SK-N-SH (cell line): ENCODE measurements at regions not wholly inside any gene's neighbourhood (a gene's known extent, or its start where the extent isn't known, plus 50 kb on each side); places are given as distances from the start of the nearest gene placed in this dataset.

Experiments used
- CTCF ChIA-PET: fragments of 300-600, 350-600 bp; formaldehyde crosslinking; extraction: SDS; loops from one replicate; lab custom pipeline; 2021; lab: Yijun Ruan, JAX
- POLR2A ChIA-PET: fragments of 350-600 bp; sonication (Branson Sonifier 250); formaldehyde crosslinking; extraction: SDS; loops from one replicate; lab custom pipeline; 2020; ENCODE audit warnings: antibody characterized with exemption, inconsistent platforms; lab: Yijun Ruan, JAX
- DNase-seq: peaks from one replicate; pipeline ENCODE4 v3.0.0; 2012
- H2AFZ ChIP-seq: fragments of 200-600 bp; sonication (generic); 2 replicates; pipeline ENCODE4 v1.8.1; 2016; ENCODE audit warnings: antibody characterized with exemption, mild to moderate bottlenecking, low read depth
- H3F3A ChIP-seq: fragments of 200-600 bp; sonication (generic); replicated peaks from 2 replicates; pipeline ENCODE3; 2016; ENCODE audit warnings: antibody characterized with exemption, mild to moderate bottlenecking; ENCODE audit not compliant: insufficient read depth
- H3K27ac ChIP-seq, 2 experiments: fragments of 200-500 bp in 1 of 2; fragments of 200-600 bp in 1 of 2; sonication (Bioruptor generic) in 1 of 2; sonication (generic), shearing (Covaris generic) in 1 of 2; 2 replicates each; pipeline versions ENCODE4 v1.5.1 to v1.6.1; 2014 to 2016; ENCODE audit warnings: low read depth in 2 of 2, inconsistent platforms in 1 of 2, low read length in 1 of 2, mild to moderate bottlenecking in 1 of 2, mixed read lengths in 1 of 2
- H3K27me3 ChIP-seq: fragments of 200-600 bp; sonication (generic), shearing (Covaris generic); 2 replicates; pipeline ENCODE4 v1.6.1; 2016; ENCODE audit warnings: mixed run types; ENCODE audit not compliant: insufficient read depth
- H3K36me3 ChIP-seq, 2 experiments: fragments of 200-500 bp in 1 of 2; fragments of 200-600 bp in 1 of 2; sonication (Bioruptor generic) in 1 of 2; sonication (generic) in 1 of 2; replicated peaks in 1 of 2; 2 replicates each; pipeline versions ENCODE3 to v1.5.1; 2014 to 2016; ENCODE audit warnings: low read length in 1 of 2, mild to moderate bottlenecking in 1 of 2; ENCODE audit not compliant: insufficient read depth in 2 of 2, control insufficient read depth in 1 of 2
- H3K4me1 ChIP-seq, 2 experiments: fragments of 200-500 bp in 1 of 2; fragments of 200-600 bp in 1 of 2; sonication (Bioruptor generic) in 1 of 2; sonication (generic), shearing (Covaris generic) in 1 of 2; 2 replicates each; pipeline versions ENCODE4 v1.5.1 to v1.6.1; 2014 to 2016; ENCODE audit warnings: low read depth in 1 of 2, low read length in 1 of 2, mixed run types in 1 of 2; ENCODE audit not compliant: insufficient read depth in 2 of 2, control insufficient read depth in 1 of 2
- H3K4me2 ChIP-seq: fragments of 200-600 bp; sonication (generic), shearing (Covaris generic); 2 replicates; pipeline ENCODE4 v1.6.1; 2017; ENCODE audit warnings: mixed run types
- H3K4me3 ChIP-seq, 2 experiments: fragments of 200-500 bp in 1 of 2; fragments of 200-600 bp in 1 of 2; sonication (Bioruptor generic) in 1 of 2; sonication (generic), shearing (Covaris generic) in 1 of 2; 2 replicates each; pipeline versions ENCODE4 v1.5.1 to v1.8.1; 2014 to 2016; ENCODE audit warnings: low read depth in 2 of 2, inconsistent platforms in 1 of 2, low read length in 1 of 2, mild to moderate bottlenecking in 1 of 2, mixed read lengths in 1 of 2, moderate library complexity in 1 of 2
- H3K79me2 ChIP-seq: fragments of 200-600 bp; sonication (generic); 2 replicates; pipeline ENCODE4 v1.8.1; 2017; ENCODE audit warnings: mild to moderate bottlenecking; ENCODE audit not compliant: insufficient read depth
- H3K9ac ChIP-seq: fragments of 200-600 bp; sonication (generic); 2 replicates; pipeline ENCODE4 v1.6.1; 2017; ENCODE audit warnings: mixed run types
- H3K9me2 ChIP-seq: fragments of 200-600 bp; sonication (generic); 2 replicates; pipeline ENCODE4 v1.6.1; 2017; ENCODE audit warnings: mixed run types
- H3K9me3 ChIP-seq: fragments of 200-600 bp; sonication (generic); 2 replicates; pipeline ENCODE4 v1.6.1; 2017; ENCODE audit warnings: mixed run types, mild to moderate bottlenecking, moderate library complexity
- H4K20me1 ChIP-seq: fragments of 200-600 bp; sonication (generic); 2 replicates; pipeline ENCODE4 v1.6.1; 2017; ENCODE audit warnings: mild to moderate bottlenecking, mixed run types; ENCODE audit not compliant: insufficient read depth
- CHD2 ChIP-seq: fragments of 150-350 bp; IDR thresholded peaks from 2 replicates; pipeline ENCODE4 v1.6.1; 2018; ENCODE audit warnings: low read length; ENCODE audit not compliant: partially characterized antibody
- ELF1 ChIP-seq: IDR thresholded peaks from 2 replicates; pipeline ENCODE4 v1.4.0; 2012
- EP300 ChIP-seq, 2 experiments: IDR thresholded peaks; 2 replicates each; pipeline versions ENCODE4 v1.4.0 to v1.6.1; 2012; ENCODE audit warnings: borderline replicate concordance in 1 of 2, low read depth in 1 of 2, low read length in 1 of 2
- FOSL2 ChIP-seq: IDR thresholded peaks from 2 replicates; pipeline ENCODE4 v1.4.0; 2012; ENCODE audit warnings: low read depth, mild to moderate bottlenecking, moderate library complexity, borderline replicate concordance
- FOXM1 ChIP-seq: IDR thresholded peaks from 2 replicates; pipeline ENCODE4 v1.4.0; 2012; ENCODE audit warnings: low read depth, mild to moderate bottlenecking
- GABPA ChIP-seq: IDR thresholded peaks from 2 replicates; pipeline ENCODE4 v1.4.0; 2012; ENCODE audit warnings: low read depth, mild to moderate bottlenecking
- GATA2 ChIP-seq: sonication (generic); formaldehyde crosslinking; IDR thresholded peaks from 2 replicates; pipeline ENCODE4 v1.5.0; 2020; ENCODE audit warnings: mild to moderate bottlenecking, missing genetic modification reagents
- NFIC ChIP-seq: IDR thresholded peaks from 2 replicates; pipeline ENCODE4 v1.4.0; 2012; ENCODE audit warnings: borderline replicate concordance
- NRF1 ChIP-seq: IDR thresholded peaks from 2 replicates; pipeline ENCODE4 v1.6.1; 2012; ENCODE audit warnings: low read depth, mild to moderate bottlenecking, low read length
- POLR2AphosphoS5 ChIP-seq: IDR thresholded peaks from 2 replicates; pipeline ENCODE4 v1.6.1; 2012; ENCODE audit warnings: low read depth, low read length
- RAD21 ChIP-seq: IDR thresholded peaks from 2 replicates; pipeline ENCODE4 v1.6.1; 2012; ENCODE audit warnings: mild to moderate bottlenecking, low read length
- RFX5 ChIP-seq: IDR thresholded peaks from 2 replicates; pipeline ENCODE4 v1.6.1; 2012; ENCODE audit warnings: mild to moderate bottlenecking, improper control_type of control experiment, low read length
- SIN3A ChIP-seq: IDR thresholded peaks from 2 replicates; pipeline ENCODE4 v1.6.1; 2012; ENCODE audit warnings: low read depth, mild to moderate bottlenecking, low read length, moderate library complexity, borderline replicate concordance
- SMC3 ChIP-seq: IDR thresholded peaks from 2 replicates; pipeline ENCODE4 v1.6.1; 2012; ENCODE audit warnings: low read depth, low read length, improper control_type of control experiment
- TAF1 ChIP-seq: IDR thresholded peaks from 2 replicates; pipeline ENCODE4 v1.6.1; 2012; ENCODE audit warnings: low read depth, mild to moderate bottlenecking, low read length, moderate library complexity, borderline replicate concordance
- TEAD4 ChIP-seq: IDR thresholded peaks from 2 replicates; pipeline ENCODE4 v1.4.0; 2012; ENCODE audit warnings: mild to moderate bottlenecking, borderline replicate concordance; ENCODE audit not compliant: insufficient read depth
- YY1 ChIP-seq: IDR thresholded peaks from 2 replicates; pipeline ENCODE4 v1.4.0; 2012; ENCODE audit warnings: low read depth, mild to moderate bottlenecking
- WGBS: methylation state at CpG from one replicate; pipeline ENCODE4 v1.1.6; 2017; ENCODE audit warnings: low lambda C conversion rate; 5-methylcytosine and 5-hydroxymethylcytosine counted together
- TF ChIP-seq, protein P1 (sequence below): IDR thresholded peaks from 2 replicates; pipeline ENCODE4 v1.4.0; 2012; ENCODE audit warnings: low read depth, borderline replicate concordance
- TF ChIP-seq, protein P2 (sequence below): IDR thresholded peaks from 2 replicates; pipeline ENCODE4; 2012
- TF ChIP-seq, protein P3 (sequence below): fragments of 200-600 bp; sonication (generic); IDR thresholded peaks from 2 replicates; pipeline ENCODE4 v1.6.1; 2017; ENCODE audit warnings: antibody characterized with exemption, mild to moderate bottlenecking, moderate library complexity

DNA sequence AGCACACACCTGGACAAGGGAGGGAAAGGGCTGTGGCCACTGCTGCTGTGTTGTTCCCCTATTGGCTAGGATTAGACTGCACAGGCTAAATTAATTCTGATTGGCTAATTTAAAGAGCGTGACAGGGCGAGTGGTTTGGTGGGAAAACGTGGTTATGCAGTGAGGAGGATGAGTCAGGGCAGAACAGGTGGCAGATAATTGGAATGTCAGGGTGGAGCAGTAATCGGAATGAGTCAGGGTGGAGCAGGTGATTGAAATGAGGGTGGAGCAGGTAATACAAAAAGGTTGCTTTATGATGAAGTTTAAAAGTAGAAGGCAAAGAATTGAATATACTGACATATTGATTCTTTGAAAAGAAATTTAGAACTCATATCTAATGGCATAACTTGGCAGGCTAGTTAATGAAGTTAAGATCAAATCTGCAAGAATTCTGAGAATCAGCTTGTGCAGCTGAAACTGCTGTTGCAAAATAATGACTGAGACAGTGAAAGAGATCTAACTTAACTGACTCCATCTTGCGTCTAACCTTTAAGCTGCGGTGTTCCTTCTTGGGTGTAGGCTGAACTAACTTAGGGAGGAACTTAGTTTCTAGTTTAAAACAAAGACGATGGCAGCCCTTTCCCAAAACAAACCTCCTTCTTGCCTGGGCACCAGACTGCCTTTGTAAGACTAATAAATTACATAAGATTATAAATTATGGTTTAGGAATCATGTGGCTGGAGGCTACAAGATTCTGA is 174.3 kb downstream of the UTP18 start:
- H3K9ac ChIP-seq = no peak overlapping the region
- ChIA-PET POLR2A (no interaction called here), CTCF (interaction anchor here (0.9 to 3.4 kb wide), 12 partner anchors 9 to 136 kb away, joined by 3 to 33 read pairs (median 6); no protein-coding TSS in a partner anchor)
- no peaks in the 10 kb centered on the region for H3K27me3 ChIP-seq
- peaks cover 3% of the 10 kb centered on the region for H3F3A ChIP-seq
- DNase-seq = no peak
- peaks cover 0 to 4% of the 10 kb centered on the region in 2 experiments; a peak in 1 of 4 replicates for H3K4me1 ChIP-seq
- no peaks in the 10 kb centered on the region for H3K79me2 ChIP-seq
- H3K9me2 ChIP-seq = no peaks in the 10 kb centered on the region
- no peak overlapping the region for H3K4me3 ChIP-seq
- H3K4me2 ChIP-seq = no peak overlapping the region
- TF ChIP-seq NFIC (no peak), POLR2AphosphoS5 (no peak), TEAD4 (no peak), RFX5 (no peak), CHD2 (no peak), ELF1 (no peak), GABPA (no peak), RAD21 (no peak), SMC3 (no peak), GATA2 (CRISPR knock-in tag) (no peak), YY1 (no peak), FOSL2 (no peak), FOXM1 (no peak), NRF1 (no peak), EP300 (IDR thresholded peaks at IDR 0.05; ENCODE audit: borderline replicate concordance in 1 of 2, low read depth in 1 of 2, low read length in 1 of 2) (no peak), TAF1 (no peak), SIN3A (no peak)
- TF ChIP-seq, protein P1, sequence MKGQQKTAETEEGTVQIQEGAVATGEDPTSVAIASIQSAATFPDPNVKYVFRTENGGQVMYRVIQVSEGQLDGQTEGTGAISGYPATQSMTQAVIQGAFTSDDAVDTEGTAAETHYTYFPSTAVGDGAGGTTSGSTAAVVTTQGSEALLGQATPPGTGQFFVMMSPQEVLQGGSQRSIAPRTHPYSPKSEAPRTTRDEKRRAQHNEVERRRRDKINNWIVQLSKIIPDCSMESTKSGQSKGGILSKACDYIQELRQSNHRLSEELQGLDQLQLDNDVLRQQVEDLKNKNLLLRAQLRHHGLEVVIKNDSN = no peak
- TF ChIP-seq, protein P2, sequence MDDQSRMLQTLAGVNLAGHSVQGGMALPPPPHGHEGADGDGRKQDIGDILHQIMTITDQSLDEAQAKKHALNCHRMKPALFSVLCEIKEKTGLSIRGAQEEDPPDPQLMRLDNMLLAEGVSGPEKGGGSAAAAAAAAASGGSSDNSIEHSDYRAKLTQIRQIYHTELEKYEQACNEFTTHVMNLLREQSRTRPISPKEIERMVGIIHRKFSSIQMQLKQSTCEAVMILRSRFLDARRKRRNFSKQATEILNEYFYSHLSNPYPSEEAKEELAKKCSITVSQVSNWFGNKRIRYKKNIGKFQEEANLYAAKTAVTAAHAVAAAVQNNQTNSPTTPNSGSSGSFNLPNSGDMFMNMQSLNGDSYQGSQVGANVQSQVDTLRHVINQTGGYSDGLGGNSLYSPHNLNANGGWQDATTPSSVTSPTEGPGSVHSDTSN = no peak
- TF ChIP-seq, protein P3, sequence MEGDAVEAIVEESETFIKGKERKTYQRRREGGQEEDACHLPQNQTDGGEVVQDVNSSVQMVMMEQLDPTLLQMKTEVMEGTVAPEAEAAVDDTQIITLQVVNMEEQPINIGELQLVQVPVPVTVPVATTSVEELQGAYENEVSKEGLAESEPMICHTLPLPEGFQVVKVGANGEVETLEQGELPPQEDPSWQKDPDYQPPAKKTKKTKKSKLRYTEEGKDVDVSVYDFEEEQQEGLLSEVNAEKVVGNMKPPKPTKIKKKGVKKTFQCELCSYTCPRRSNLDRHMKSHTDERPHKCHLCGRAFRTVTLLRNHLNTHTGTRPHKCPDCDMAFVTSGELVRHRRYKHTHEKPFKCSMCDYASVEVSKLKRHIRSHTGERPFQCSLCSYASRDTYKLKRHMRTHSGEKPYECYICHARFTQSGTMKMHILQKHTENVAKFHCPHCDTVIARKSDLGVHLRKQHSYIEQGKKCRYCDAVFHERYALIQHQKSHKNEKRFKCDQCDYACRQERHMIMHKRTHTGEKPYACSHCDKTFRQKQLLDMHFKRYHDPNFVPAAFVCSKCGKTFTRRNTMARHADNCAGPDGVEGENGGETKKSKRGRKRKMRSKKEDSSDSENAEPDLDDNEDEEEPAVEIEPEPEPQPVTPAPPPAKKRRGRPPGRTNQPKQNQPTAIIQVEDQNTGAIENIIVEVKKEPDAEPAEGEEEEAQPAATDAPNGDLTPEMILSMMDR = no peak
- no peak overlapping the region for H3K27ac ChIP-seq
- no peak overlapping the region for H2AFZ ChIP-seq
- H3K36me3 ChIP-seq = no peaks in the 10 kb centered on the region
- peaks cover 3% of the 10 kb centered on the region; the same call in 1 of the 2 replicates for H3K9me3 ChIP-seq
- no peaks in the 10 kb centered on the region for H4K20me1 ChIP-seq
- 35% methylated on average over 7 of the region's 7 CpGs for WGBS
